ENCODE measurements at regions not wholly inside any gene's neighbourhood (a gene's known extent, or its start where the extent isn't known, plus 50 kb on each side); places are given as distances from the start of the nearest gene placed in this dataset.
"Not testable (repeated sequence)": the region's sequence is repeated elsewhere in the genome, so short reads cannot be mapped to it uniquely, and the experiment has no call there.

DNA sequence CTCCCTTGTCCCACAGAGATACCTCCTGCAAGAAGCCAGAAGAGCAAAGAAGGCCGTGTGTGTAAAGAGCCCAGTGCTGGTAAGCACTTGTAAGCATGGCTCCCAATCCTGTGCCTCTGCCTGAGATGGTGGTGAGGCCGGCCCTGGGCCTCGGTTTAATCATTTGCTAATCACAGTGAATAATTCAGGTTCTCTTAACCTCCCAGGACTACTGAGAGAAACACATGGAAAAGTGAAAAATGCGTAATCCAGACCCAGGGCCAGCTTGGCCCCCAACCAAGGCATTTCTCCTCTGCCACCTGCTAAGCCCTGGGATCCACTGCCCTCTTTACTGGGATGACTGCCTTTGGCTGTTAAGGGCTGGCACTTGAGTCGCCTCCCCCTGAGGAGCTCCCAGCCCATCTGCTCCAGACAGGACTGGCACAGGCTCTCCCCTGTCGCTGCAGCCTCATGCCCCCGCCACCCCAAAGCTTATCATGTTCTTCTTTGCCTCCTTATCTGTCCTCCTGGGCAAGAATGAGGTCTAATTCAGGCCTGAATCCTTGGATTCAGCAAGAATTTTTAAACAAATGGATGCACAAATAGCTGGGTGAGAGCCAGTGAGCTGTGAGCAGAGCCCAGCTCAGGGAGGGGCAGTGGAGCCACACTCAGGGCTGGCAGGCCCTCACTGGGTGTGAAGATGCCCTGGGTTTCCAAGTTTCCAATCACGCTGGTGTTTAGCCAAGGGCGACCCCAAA is 193.9 kb upstream of the HS6ST1 start:
- DNase-seq (peak; percentile 35), ATAC-seq (peak; percentile 4)
- H3K27me3 ChIP-seq: no peaks in the 10 kb centered on the region
- H3K4me1 ChIP-seq: peaks cover 7% of the 10 kb centered on the region
- no peaks in the 10 kb centered on the region for H3K36me3 ChIP-seq
- H3K4me3 ChIP-seq: no peak overlapping the region
- intact Hi-C loops (cut with DNase I): no loop called here
- no peaks in the 10 kb centered on the region for H3K9me3 ChIP-seq
- H3K27ac ChIP-seq: no peak overlapping the region
- TF ChIP-seq, protein P1, sequence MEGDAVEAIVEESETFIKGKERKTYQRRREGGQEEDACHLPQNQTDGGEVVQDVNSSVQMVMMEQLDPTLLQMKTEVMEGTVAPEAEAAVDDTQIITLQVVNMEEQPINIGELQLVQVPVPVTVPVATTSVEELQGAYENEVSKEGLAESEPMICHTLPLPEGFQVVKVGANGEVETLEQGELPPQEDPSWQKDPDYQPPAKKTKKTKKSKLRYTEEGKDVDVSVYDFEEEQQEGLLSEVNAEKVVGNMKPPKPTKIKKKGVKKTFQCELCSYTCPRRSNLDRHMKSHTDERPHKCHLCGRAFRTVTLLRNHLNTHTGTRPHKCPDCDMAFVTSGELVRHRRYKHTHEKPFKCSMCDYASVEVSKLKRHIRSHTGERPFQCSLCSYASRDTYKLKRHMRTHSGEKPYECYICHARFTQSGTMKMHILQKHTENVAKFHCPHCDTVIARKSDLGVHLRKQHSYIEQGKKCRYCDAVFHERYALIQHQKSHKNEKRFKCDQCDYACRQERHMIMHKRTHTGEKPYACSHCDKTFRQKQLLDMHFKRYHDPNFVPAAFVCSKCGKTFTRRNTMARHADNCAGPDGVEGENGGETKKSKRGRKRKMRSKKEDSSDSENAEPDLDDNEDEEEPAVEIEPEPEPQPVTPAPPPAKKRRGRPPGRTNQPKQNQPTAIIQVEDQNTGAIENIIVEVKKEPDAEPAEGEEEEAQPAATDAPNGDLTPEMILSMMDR (IDR thresholded peaks at IDR 0.05): no peak

DNA sequence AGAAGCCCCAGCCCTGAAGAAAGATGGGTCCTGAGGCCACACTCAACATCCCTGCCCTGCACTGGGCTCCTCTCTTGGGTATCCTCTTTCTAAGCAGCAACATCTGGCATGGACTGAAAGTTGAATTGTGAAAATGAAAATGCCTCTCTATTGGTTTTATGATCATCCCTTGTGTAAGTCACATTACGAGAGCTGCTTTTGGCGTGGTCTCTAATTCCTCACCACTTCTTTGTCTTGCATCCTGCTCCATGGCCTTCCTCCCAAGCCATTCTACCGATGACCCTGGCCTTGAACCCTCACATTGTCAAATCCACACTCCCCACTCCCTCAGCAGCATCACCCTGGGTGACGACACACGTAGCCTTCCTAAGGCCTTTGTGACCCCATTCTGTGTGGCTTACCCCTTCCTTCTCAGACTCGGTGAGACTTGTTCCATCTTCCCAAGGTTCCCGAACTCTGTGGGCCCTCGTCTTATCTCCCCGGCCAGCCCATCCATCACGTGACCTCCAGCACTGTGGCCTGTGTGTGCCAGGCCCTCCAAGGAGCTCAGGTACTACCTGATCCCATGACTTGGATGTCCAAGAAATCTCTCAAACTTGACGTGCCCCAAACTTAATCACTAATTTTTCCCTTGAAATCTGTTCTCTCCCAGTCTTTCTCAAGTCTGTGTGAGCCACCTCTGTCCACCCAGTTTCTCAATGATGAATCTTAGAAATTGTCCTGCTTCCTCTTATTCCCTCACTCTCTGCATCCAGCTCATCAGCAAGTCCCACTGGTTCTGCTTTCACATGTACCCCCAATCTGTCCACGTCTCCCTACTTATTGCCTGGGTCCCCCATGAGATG is 194.7 kb upstream of the HS6ST1 start:
- H3K4me3 ChIP-seq: no peak overlapping the region
- no peaks in the 10 kb centered on the region for H3K9me3 ChIP-seq
- no peaks in the 10 kb centered on the region for H3K27me3 ChIP-seq
- DNase-seq (peak; percentile 52), ATAC-seq (peak; percentile 76)
- intact Hi-C loops (cut with DNase I): no loop called here
- H3K4me1 ChIP-seq: peaks cover 7% of the 10 kb centered on the region
- H3K27ac ChIP-seq: no peak overlapping the region
- H3K36me3 ChIP-seq: no peaks in the 10 kb centered on the region
- TF ChIP-seq, protein P1 (IDR thresholded peaks at IDR 0.05): no peak

DNA sequence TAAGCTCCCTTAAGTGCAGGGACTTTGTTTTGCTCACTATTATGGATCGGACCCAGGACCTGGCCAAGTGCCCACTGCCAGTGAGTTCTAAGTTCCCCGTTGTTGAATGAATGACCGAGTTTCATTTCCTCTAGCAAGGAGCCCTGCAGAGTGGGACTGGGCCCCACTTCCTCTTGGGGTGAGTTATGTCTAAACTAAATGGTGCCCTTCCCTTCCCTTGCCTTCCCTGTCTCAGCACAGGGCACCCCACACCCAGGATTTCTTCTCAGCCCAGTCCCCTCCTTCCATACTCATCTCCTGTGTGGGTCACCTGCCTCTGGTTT is 195.3 kb upstream of the HS6ST1 start:
- TF ChIP-seq, protein P1 (IDR thresholded peaks at IDR 0.05): no peak
- intact Hi-C loops (cut with DNase I): no loop called here
- ATAC-seq: peak; percentile 91
- Histone ChIP-seq H3K4me3 (no peak overlapping the region), H3K27me3 (no peaks in the 10 kb centered on the region), H3K27ac (no peak overlapping the region), H3K36me3 (no peaks in the 10 kb centered on the region), H3K4me1 (peaks cover 7% of the 10 kb centered on the region), H3K9me3 (no peaks in the 10 kb centered on the region)
- DNase-seq: peak; percentile 68

DNA sequence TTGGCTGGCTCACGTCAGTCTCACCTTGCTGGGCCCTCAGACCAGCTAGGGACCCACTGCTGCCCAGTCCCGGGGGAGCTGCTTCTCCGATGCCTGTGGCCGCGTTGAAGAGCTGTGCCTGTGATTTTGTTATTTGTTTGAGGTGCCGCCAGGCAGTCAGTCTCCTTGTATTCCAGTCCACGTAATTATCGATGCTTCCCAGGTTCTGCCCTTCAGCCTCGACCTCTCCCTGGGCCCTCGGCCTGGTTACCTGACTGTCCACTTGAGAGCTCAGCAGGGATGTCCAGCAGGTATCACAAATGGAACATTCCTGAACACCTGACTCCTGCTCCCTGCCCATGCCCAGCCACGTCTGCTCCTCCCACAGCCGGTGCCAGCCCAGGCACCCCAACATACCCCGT is 195.9 kb upstream of the HS6ST1 start:
- ATAC-seq: no peak
- intact Hi-C loops (cut with DNase I): no loop called here

DNA sequence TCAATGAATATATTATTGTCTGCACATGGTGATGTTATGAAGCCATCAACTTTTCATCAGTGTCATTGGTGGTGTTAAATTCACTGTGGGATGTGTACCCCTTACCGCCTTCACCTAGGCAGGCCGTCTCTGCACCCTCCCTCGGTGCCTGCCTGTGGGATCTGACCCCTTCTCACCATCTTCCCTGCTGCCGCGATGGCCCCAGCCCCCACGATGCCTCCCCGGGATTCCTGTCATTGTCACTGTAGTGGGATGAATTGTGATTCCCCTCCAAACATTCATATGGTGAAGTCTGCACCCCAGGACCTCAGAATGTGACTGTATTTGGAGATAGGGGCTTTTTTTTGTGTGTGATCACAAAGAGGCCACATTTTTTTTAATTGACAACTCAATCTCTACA is 198.3 kb upstream of the HS6ST1 start:
- Histone ChIP-seq H3K9me3 (no peaks in the 10 kb centered on the region), H3K4me1 (peaks cover 7% of the 10 kb centered on the region), H3K36me3 (no peaks in the 10 kb centered on the region), H3K27ac (no peak overlapping the region), H3K27me3 (no peaks in the 10 kb centered on the region), H3K4me3 (no peak overlapping the region)
- TF ChIP-seq, protein P1 (IDR thresholded peaks at IDR 0.05): no peak
- ATAC-seq (no peak), DNase-seq (no peak)
- intact Hi-C loops (cut with DNase I): no loop called here

More for the DNA sequence above, 195.9 kb upstream of the HS6ST1 start:
- no peak overlapping the region for H3K27ac ChIP-seq
- TF ChIP-seq, protein P1 (IDR thresholded peaks at IDR 0.05): no peak
- no peaks in the 10 kb centered on the region for H3K27me3 ChIP-seq
- H3K4me1 ChIP-seq: peaks cover 7% of the 10 kb centered on the region
- no peak overlapping the region for H3K4me3 ChIP-seq
- no peaks in the 10 kb centered on the region for H3K36me3 ChIP-seq
- peak; percentile 44 for DNase-seq
- H3K9me3 ChIP-seq: no peaks in the 10 kb centered on the region

DNA sequence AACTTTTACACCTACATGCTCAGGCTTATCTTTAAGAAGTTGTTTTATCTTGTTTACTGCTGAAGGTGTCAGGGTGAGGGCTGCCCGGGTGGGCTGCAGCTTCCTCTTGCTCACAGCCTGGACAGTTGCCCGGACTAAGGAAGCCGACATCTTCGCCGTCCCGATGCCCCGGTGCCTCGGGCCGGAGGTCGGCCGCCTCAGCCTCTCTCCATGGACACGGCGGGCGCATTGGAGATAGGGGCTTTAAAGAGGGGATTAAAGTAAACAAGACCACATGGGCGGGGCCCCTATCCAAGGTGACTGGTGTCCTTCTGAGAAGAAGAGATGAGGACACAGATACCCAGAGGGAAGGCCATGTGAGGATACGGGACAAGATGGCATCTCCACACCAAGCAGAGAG is 200.4 kb upstream of the HS6ST1 start:
- H3K4me1 ChIP-seq; H3K27ac ChIP-seq; ATAC-seq; H3K9me3 ChIP-seq; H3K27me3 ChIP-seq; intact Hi-C loops (cut with DNase I); H3K4me3 ChIP-seq; DNase-seq; H3K36me3 ChIP-seq: not testable (repeated sequence)
